ENCODE measurements at regions not wholly inside any gene's neighbourhood (a gene's known extent, or its start where the extent isn't known, plus 50 kb on each side); places are given as distances from the start of the nearest gene placed in this dataset.

DNA sequence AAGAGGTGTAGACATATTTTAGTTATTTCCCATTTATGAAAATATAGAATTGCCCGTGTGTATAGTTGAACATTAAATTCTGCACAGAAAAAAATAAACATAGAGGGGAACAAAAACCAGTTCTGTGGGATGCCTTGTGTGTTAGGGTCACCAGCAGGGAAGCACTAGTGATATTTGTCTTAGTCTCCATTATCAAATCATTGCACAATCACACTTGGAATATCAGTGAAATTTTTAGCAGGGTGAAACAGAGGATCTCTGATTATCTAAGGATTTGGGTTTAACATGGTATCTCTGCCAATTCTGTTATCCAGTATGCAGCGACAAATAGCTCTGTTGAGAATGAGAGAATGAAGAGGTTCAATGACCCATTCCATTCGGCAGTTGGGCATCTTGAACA is 496.0 kb upstream of the POM121L12 start:
- CTCF ChIA-PET: no interaction called here
- intact Hi-C loops (cut with micrococcal nuclease): no loop called here

GRCh38 chr7:52537051-52537450 is 498.4 kb upstream of the POM121L12 start:
- DNase-seq (no peak), ATAC-seq (ENCODE audit: low read depth) (no peak)
- no peak overlapping the region for H3K4me3 Mint-ChIP-seq
- H3K27ac Mint-ChIP-seq: no peak overlapping the region
- no peaks in the 10 kb centered on the region for H3K27me3 Mint-ChIP-seq
- no peaks in the 10 kb centered on the region for H3K36me3 Mint-ChIP-seq (ENCODE audit: low read depth)
- no peak for TF ChIP-seq CTCF (IDR thresholded peaks at IDR 0.05)
- H3K9me3 Mint-ChIP-seq: peaks cover 11% of the 10 kb centered on the region
- ChIA-PET CTCF (no interaction called here), POLR2A (no interaction called here)
- intact Hi-C loops (cut with micrococcal nuclease): no loop called here
- no peaks in the 10 kb centered on the region for H3K4me1 Mint-ChIP-seq

More for the DNA sequence above, 496.0 kb upstream of the POM121L12 start:
- Mint-ChIP-seq H3K4me1 (no peaks in the 10 kb centered on the region), H3K36me3 (ENCODE audit: low read depth) (no peaks in the 10 kb centered on the region), H3K27ac (no peak overlapping the region), H3K9me3 (peaks cover 9% of the 10 kb centered on the region), H3K4me3 (no peak overlapping the region), H3K27me3 (no peaks in the 10 kb centered on the region)
- POLR2A ChIA-PET: no interaction called here
- ATAC-seq (ENCODE audit: low read depth) (no peak), DNase-seq (no peak)
- TF ChIP-seq CTCF (IDR thresholded peaks at IDR 0.05): no peak

- ChIA-PET POLR2A (no interaction called here), CTCF (no interaction called here)
- Mint-ChIP-seq H3K9me3 (peaks cover 7% of the 10 kb centered on the region), H3K4me3 (no peak overlapping the region), H3K27ac (no peak overlapping the region), H3K36me3 (ENCODE audit: low read depth) (no peaks in the 10 kb centered on the region), H3K4me1 (no peaks in the 10 kb centered on the region), H3K27me3 (no peaks in the 10 kb centered on the region)
- intact Hi-C loops (cut with micrococcal nuclease): no loop called here
- no peak for DNase-seq
- TF ChIP-seq CTCF (IDR thresholded peaks at IDR 0.05): no peak
- ATAC-seq (ENCODE audit: low read depth): no peak
These were observed 509.6 kb upstream of the POM121L12 start for GRCh38 chr7:52525772-52526341.

DNA sequence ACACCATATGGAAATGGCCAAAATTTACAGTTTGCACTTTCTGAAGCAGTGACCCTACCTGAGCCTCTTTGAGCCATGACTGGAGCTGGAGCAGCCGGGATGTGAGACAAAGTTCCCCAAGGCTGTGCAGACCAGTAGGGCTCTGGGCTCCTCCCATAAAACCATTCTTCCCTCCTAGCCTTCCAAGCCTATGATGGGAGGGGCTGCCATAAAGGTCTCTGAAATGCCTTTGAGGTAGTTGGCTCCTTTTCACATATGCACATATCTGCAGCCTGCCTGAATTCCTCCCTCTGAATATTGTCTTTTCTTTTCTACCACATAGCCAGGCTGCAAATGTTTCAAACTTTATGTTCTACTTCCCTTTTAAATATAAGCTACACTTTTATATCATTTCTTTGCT is 516.6 kb upstream of the POM121L12 start:
- DNase-seq: no peak
- POLR2A ChIA-PET: no interaction called here
- no peaks in the 10 kb centered on the region for H3K36me3 Mint-ChIP-seq (ENCODE audit: low read depth)

DNA sequence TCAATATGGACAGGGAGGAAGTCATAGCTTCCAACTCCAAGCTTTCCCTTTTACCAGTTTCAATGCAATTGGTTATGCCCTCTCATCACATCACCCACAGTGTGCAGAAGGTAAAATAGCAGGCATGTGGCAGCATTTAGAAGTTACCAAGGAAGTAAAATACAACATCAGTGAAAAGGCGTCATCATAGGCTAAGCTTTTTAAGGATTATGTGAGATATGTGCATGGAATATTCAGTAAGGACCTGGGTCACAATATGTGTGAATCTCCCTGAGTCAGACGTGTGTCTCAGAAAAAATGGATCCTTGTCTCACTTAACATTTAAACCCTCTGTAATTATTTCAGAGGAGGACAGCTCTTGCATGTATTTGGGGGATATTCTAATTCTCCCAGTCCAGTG is 522.8 kb upstream of the POM121L12 start:
- DNase-seq (no peak), ATAC-seq (ENCODE audit: low read depth) (no peak)
- H3K36me3 Mint-ChIP-seq (ENCODE audit: low read depth): no peaks in the 10 kb centered on the region
- ChIA-PET CTCF (no interaction called here), POLR2A (no interaction called here)
- no peak overlapping the region for H3K4me3 Mint-ChIP-seq
- H3K27ac Mint-ChIP-seq: no peak overlapping the region
- intact Hi-C loops (cut with micrococcal nuclease): no loop called here
- H3K4me1 Mint-ChIP-seq: no peaks in the 10 kb centered on the region
- no peak for TF ChIP-seq CTCF (IDR thresholded peaks at IDR 0.05)
- H3K27me3 Mint-ChIP-seq: no peaks in the 10 kb centered on the region
- peaks cover 9% of the 10 kb centered on the region for H3K9me3 Mint-ChIP-seq

More for the DNA sequence above, 516.6 kb upstream of the POM121L12 start:
- no peak for ATAC-seq (ENCODE audit: low read depth)
- Mint-ChIP-seq H3K4me3 (no peak overlapping the region), H3K4me1 (no peaks in the 10 kb centered on the region), H3K27me3 (no peaks in the 10 kb centered on the region), H3K27ac (no peak overlapping the region), H3K9me3 (peaks cover 11% of the 10 kb centered on the region)
- intact Hi-C loops (cut with micrococcal nuclease): no loop called here
- CTCF ChIA-PET: no interaction called here
- no peak for TF ChIP-seq CTCF (IDR thresholded peaks at IDR 0.05)

Data from activated B cell treated with CpG ODN at 0.5 μM for 24 hours (primary cell).